ENCODE measurements at regions not wholly inside any gene's neighbourhood (a gene's known extent, or its start where the extent isn't known, plus 50 kb on each side); places are given as distances from the start of the nearest gene placed in this dataset.

GRCh38 chr9:10704720-10705119 lies 91.9 kb upstream of the PTPRD start:
- Histone ChIP-seq H4K8ac (ENCODE audit: low read depth in 2 of 2, low read length in 2 of 2) (no peak overlapping the region), H3K14ac (replicated peaks; ENCODE audit: low read depth, low read length) (no peak overlapping the region), H3K9me1 (ENCODE audit: insufficient read depth, low read length) (no peaks in the 10 kb centered on the region), H2BK20ac (ENCODE audit: low read depth, low read length) (no peak overlapping the region), H4K20me1 (ENCODE audit: insufficient read depth, low read length) (no peaks in the 10 kb centered on the region), H3K18ac (ENCODE audit: low read depth, low read length) (no peak overlapping the region), H3K56ac (ENCODE audit: extremely low read depth, insufficient read depth, low read length) (no peak overlapping the region), H3K79me1 (ENCODE audit: low read depth in 1 of 2, low read length in 2 of 2) (no peaks in the 10 kb centered on the region), H2AK5ac (ENCODE audit: low read depth, low read length) (no peak overlapping the region), H2BK5ac (ENCODE audit: low read depth, low read length, poor library complexity, severe bottlenecking) (no peak overlapping the region), H3K27ac (ENCODE audit: insufficient read depth, low read length) (no peak overlapping the region), H3K23ac (ENCODE audit: low read depth, low read length) (no peak overlapping the region), H3K36me3 (ENCODE audit: control insufficient read depth, insufficient read depth, low read length) (no peaks in the 10 kb centered on the region), H3K27me3 (ENCODE audit: control insufficient read depth, insufficient read depth, low read length) (no peaks in the 10 kb centered on the region), H3K4me1 (ENCODE audit: control insufficient read depth, insufficient read depth, low read length) (no peaks in the 10 kb centered on the region), H4K5ac (ENCODE audit: low read depth, low read length) (no peak overlapping the region), H3K4me2 (ENCODE audit: low read depth, low read length) (no peak overlapping the region), H2AK9ac (replicated peaks; ENCODE audit: low read depth, low read length, poor library complexity) (no peak overlapping the region), H2AFZ (replicated peaks; ENCODE audit: low read length, poor library complexity) (no peak overlapping the region), H2BK15ac (ENCODE audit: low read depth, low read length) (no peak overlapping the region), H3K9me3 (ENCODE audit: control insufficient read depth, insufficient read depth, low read length) (no peaks in the 10 kb centered on the region; the same call in 1 of the 2 replicates), H4K91ac (ENCODE audit: insufficient read depth, low read depth, low read length) (no peak overlapping the region), H2BK120ac (ENCODE audit: low read depth, low read length) (no peak overlapping the region), H3K9ac (ENCODE audit: low read depth, low read length) (no peak overlapping the region), H3K4me3 (ENCODE audit: insufficient read depth, low read depth, low read length) (no peak overlapping the region), H3K4ac (ENCODE audit: low read depth, low read length) (no peak overlapping the region)
- intact Hi-C loops (cut with micrococcal nuclease) = no loop called here
- ChIA-PET CTCF (no interaction called here), POLR2A (ENCODE audit: unreplicated experiment) (no interaction called here)
- in situ Hi-C loops (cut with MboI; ENCODE audit: low sequenced_read_pairs) = no loop called here
- ATAC-seq (ENCODE audit: low read depth) (no peak), DNase-seq (no peak)
- dilution Hi-C loops (cut with HindIII; ENCODE audit: low sequenced_read_pairs, unreplicated experiment) = no loop called here
- no TSS peak for BruUV-seq (replicated peaks)
- TF ChIP-seq ELK1 (IDR thresholded peaks at IDR 0.05; ENCODE audit: borderline replicate concordance, low read depth, low read length) = no peak
- no peak for TF ChIP-seq NFE2L2 (IDR thresholded peaks at IDR 0.05; ENCODE audit: low read depth, low read length)
- TF ChIP-seq SMC3 (IDR thresholded peaks at IDR 0.05; ENCODE audit: low read depth, low read length) = no peak
- no peak for TF ChIP-seq CEBPB (IDR thresholded peaks at IDR 0.05; ENCODE audit: low read depth, low read length)
- TF ChIP-seq MAFK (IDR thresholded peaks at IDR 0.05; ENCODE audit: low read depth, low read length) = no peak
- no peak for TF ChIP-seq CTCF (conservative IDR thresholded peaks at IDR 0.05; ENCODE audit: low read depth, low read length)
- TF ChIP-seq RAD21 (IDR thresholded peaks at IDR 0.05; ENCODE audit: low read length) = no peak
- TF ChIP-seq USF2 (IDR thresholded peaks at IDR 0.05; ENCODE audit: low read depth, low read length) = no peak
- no peak for TF ChIP-seq FOS (IDR thresholded peaks at IDR 0.05; ENCODE audit: low read depth, low read length)
- no peak for TF ChIP-seq CHD1 (IDR thresholded peaks at IDR 0.05; ENCODE audit: low read depth, low read length)
- TF ChIP-seq MAZ (IDR thresholded peaks at IDR 0.05; ENCODE audit: borderline replicate concordance, low read depth, low read length) = no peak
- no peak for TF ChIP-seq BHLHE40 (IDR thresholded peaks at IDR 0.05; ENCODE audit: low read depth, low read length)
- TF ChIP-seq POLR2A (IDR thresholded peaks at IDR 0.05; ENCODE audit: low read depth, low read length) = no peak
- no peak for TF ChIP-seq RCOR1 (IDR thresholded peaks at IDR 0.05; ENCODE audit: insufficient replicate concordance, low read length)
- no peak for TF ChIP-seq MXI1 (IDR thresholded peaks at IDR 0.05; ENCODE audit: borderline replicate concordance, low read depth, low read length)
- TF ChIP-seq RFX5 (IDR thresholded peaks at IDR 0.05; ENCODE audit: low read depth, low read length) = no peak

Data from IMR-90 (cell line).